ENCODE measurements at regions not wholly inside any gene's neighbourhood (a gene's known extent, or its start where the extent isn't known, plus 50 kb on each side); places are given as distances from the start of the nearest gene placed in this dataset.

- BruUV-seq (replicated peaks) = no TSS peak
- no peak overlapping the region for H3K14ac ChIP-seq (replicated peaks; ENCODE audit: low read depth, low read length)
- H3K4me1 ChIP-seq (ENCODE audit: control insufficient read depth, insufficient read depth, low read length) = no peaks in the 10 kb centered on the region
- H3K36me3 ChIP-seq (ENCODE audit: control insufficient read depth, insufficient read depth, low read length) = no peaks in the 10 kb centered on the region
- no peaks in the 10 kb centered on the region for H3K9me1 ChIP-seq (ENCODE audit: insufficient read depth, low read length)
- no peak overlapping the region for H2BK20ac ChIP-seq (ENCODE audit: low read depth, low read length)
- H2BK5ac ChIP-seq (ENCODE audit: low read depth, low read length, poor library complexity, severe bottlenecking) = no peak overlapping the region
- in situ Hi-C loops (cut with MboI; ENCODE audit: low sequenced_read_pairs) (no loop called here), intact Hi-C loops (cut with micrococcal nuclease) (no loop called here), dilution Hi-C loops (cut with HindIII; ENCODE audit: low sequenced_read_pairs, unreplicated experiment) (no loop called here)
- no peak overlapping the region for H3K4me3 ChIP-seq (ENCODE audit: insufficient read depth, low read depth, low read length)
- H2BK15ac ChIP-seq (ENCODE audit: low read depth, low read length) = no peak overlapping the region
- H4K8ac ChIP-seq (ENCODE audit: low read depth in 2 of 2, low read length in 2 of 2) = no peak overlapping the region
- no peak overlapping the region for H3K18ac ChIP-seq (ENCODE audit: low read depth, low read length)
- ChIA-PET POLR2A (ENCODE audit: unreplicated experiment) (no interaction called here), CTCF (no interaction called here)
- ATAC-seq (ENCODE audit: low read depth) (no peak), DNase-seq (no peak)
- H3K4me2 ChIP-seq (ENCODE audit: low read depth, low read length) = no peak overlapping the region
- H3K79me1 ChIP-seq (ENCODE audit: low read depth in 1 of 2, low read length in 2 of 2) = no peaks in the 10 kb centered on the region
- no peak overlapping the region for H2AFZ ChIP-seq (replicated peaks; ENCODE audit: low read length, poor library complexity)
- no peak overlapping the region for H3K4ac ChIP-seq (ENCODE audit: low read depth, low read length)
- H2AK9ac ChIP-seq (replicated peaks; ENCODE audit: low read depth, low read length, poor library complexity) = no peak overlapping the region
- H3K56ac ChIP-seq (ENCODE audit: extremely low read depth, insufficient read depth, low read length) = no peak overlapping the region
- TF ChIP-seq USF2 (IDR thresholded peaks at IDR 0.05; ENCODE audit: low read depth, low read length) (no peak), MXI1 (IDR thresholded peaks at IDR 0.05; ENCODE audit: borderline replicate concordance, low read depth, low read length) (no peak), ELK1 (IDR thresholded peaks at IDR 0.05; ENCODE audit: borderline replicate concordance, low read depth, low read length) (no peak), MAZ (IDR thresholded peaks at IDR 0.05; ENCODE audit: borderline replicate concordance, low read depth, low read length) (no peak), CHD1 (IDR thresholded peaks at IDR 0.05; ENCODE audit: low read depth, low read length) (no peak), RCOR1 (IDR thresholded peaks at IDR 0.05; ENCODE audit: insufficient replicate concordance, low read length) (no peak), SMC3 (IDR thresholded peaks at IDR 0.05; ENCODE audit: low read depth, low read length) (no peak)
- H4K20me1 ChIP-seq (ENCODE audit: insufficient read depth, low read length) = no peaks in the 10 kb centered on the region
- no peak overlapping the region for H4K5ac ChIP-seq (ENCODE audit: low read depth, low read length)
- no peak overlapping the region for H2AK5ac ChIP-seq (ENCODE audit: low read depth, low read length)
- H3K9me3 ChIP-seq (ENCODE audit: control insufficient read depth, insufficient read depth, low read length) = no peaks in the 10 kb centered on the region
- no peak overlapping the region for H3K9ac ChIP-seq (ENCODE audit: low read depth, low read length)
- no peak overlapping the region for H3K23ac ChIP-seq (ENCODE audit: low read depth, low read length)
- H3K27ac ChIP-seq (ENCODE audit: insufficient read depth, low read length) = no peak overlapping the region
- H3K27me3 ChIP-seq (ENCODE audit: control insufficient read depth, insufficient read depth, low read length) = no peaks in the 10 kb centered on the region
- WGBS, 2 experiments (ENCODE audit: extremely low coverage in 2 of 2, insufficient read length in 1 of 2) = no CpG with 5 or more reads among the region's 3 CpGs
- no peak overlapping the region for H2BK120ac ChIP-seq (ENCODE audit: low read depth, low read length)
- no peak overlapping the region for H4K91ac ChIP-seq (ENCODE audit: insufficient read depth, low read depth, low read length)
Measured at GRCh38 chr3:135759651-135760050, 205.9 kb upstream of the PPP2R3A start.
